ENCODE measurements at regions not wholly inside any gene's neighbourhood (a gene's known extent, or its start where the extent isn't known, plus 50 kb on each side); places are given as distances from the start of the nearest gene placed in this dataset.

DNA sequence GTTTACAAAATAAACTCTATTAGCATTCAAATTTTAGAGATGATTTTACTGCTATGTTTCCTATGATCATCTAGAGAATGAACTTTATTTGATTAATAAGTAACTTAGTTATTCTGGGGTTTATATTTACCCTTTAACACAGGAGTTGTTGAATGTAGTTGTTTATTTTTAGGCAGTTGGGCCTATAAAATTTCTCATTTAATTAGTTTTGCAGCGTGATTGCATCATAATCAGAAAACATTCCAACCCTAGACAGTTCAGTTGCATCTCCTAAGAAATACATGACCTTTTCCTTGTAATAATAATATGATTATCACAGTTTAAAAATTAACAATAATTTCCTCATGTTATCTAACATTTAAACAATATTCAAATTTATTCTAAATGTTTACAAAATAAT is 224.7 kb upstream of the CDH7 start:
- Histone ChIP-seq H3K4me3 (no peak overlapping the region), H3K4me1 (replicated peaks in 1 of 2) (no peaks in the 10 kb centered on the region), H3K27ac (no peak overlapping the region), H3K27me3 (no peaks in the 10 kb centered on the region), H3K9me3 (replicated peaks in 1 of 3) (no peaks in the 10 kb centered on the region), H3K36me3 (replicated peaks in 1 of 2) (no peaks in the 10 kb centered on the region)
- intact Hi-C loops (cut with DNase I): no loop called here
- DNase-seq: no peak
- TF ChIP-seq POLR2A (IDR thresholded peaks at IDR 0.05): no peak
- TF ChIP-seq, protein P1, sequence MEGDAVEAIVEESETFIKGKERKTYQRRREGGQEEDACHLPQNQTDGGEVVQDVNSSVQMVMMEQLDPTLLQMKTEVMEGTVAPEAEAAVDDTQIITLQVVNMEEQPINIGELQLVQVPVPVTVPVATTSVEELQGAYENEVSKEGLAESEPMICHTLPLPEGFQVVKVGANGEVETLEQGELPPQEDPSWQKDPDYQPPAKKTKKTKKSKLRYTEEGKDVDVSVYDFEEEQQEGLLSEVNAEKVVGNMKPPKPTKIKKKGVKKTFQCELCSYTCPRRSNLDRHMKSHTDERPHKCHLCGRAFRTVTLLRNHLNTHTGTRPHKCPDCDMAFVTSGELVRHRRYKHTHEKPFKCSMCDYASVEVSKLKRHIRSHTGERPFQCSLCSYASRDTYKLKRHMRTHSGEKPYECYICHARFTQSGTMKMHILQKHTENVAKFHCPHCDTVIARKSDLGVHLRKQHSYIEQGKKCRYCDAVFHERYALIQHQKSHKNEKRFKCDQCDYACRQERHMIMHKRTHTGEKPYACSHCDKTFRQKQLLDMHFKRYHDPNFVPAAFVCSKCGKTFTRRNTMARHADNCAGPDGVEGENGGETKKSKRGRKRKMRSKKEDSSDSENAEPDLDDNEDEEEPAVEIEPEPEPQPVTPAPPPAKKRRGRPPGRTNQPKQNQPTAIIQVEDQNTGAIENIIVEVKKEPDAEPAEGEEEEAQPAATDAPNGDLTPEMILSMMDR (IDR thresholded peaks at IDR 0.05): no peak
- WGBS, 4 donors: 84 to 90% (median 86%) methylated on average over 1 of the region's 1 CpG

DNA sequence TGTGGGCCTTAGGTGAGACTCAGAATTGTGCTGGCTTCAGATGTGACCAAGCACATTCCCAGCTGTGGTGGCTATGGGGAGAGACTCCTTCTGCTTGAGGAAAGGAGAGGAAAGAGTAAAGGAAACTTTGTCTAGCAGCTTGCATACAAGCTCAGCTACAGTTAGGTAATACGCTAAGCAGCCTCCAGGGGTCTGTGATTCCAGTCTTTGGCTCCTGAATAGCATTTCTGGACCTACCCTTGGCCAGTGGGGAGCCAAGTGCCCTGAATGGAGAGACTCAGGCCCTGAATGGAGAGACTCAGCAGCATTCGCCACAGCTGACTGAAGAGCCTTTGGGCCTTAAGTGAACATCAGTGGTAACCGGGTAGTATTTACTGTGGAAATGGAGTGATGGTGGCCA is 227.4 kb upstream of the CDH7 start:
- Histone ChIP-seq H3K9me3 (replicated peaks in 1 of 3) (no peaks in the 10 kb centered on the region), H3K4me3 (no peak overlapping the region), H3K4me1 (replicated peaks in 1 of 2) (no peaks in the 10 kb centered on the region), H3K27ac (no peak overlapping the region), H3K36me3 (replicated peaks in 1 of 2) (no peaks in the 10 kb centered on the region), H3K27me3 (no peaks in the 10 kb centered on the region)
- 86 to 96% (median 89%) methylated on average over 3 of the region's 3 CpGs for WGBS, 4 donors
- DNase-seq: no peak
- intact Hi-C loops (cut with DNase I): no loop called here
- TF ChIP-seq, protein P1 (IDR thresholded peaks at IDR 0.05): no peak
- TF ChIP-seq POLR2A (IDR thresholded peaks at IDR 0.05): no peak

DNA sequence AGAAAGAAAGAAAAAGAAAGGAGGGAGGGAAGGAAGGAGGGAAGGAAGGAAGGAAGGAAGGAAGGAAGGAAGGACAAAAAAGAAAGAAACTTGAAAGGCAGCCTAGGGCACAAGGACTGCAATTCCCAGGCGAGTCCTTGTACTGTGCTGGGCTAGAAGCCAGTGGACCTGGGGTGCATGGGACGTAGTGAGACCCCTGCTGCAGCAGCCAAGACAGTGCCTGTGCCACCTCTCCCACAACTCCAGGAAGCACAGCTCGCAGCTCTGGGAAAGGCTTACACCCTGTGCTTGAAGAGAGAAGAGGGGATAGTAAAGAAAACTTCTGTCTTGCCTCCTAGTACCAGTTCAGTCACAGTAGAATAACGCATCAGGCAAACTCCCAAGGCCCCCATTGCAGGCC is 227.9 kb upstream of the CDH7 start:
- Histone ChIP-seq H3K36me3 (replicated peaks in 1 of 2) (no peaks in the 10 kb centered on the region), H3K27me3 (no peaks in the 10 kb centered on the region), H3K27ac (no peak overlapping the region), H3K4me3 (no peak overlapping the region), H3K9me3 (replicated peaks in 1 of 3) (no peaks in the 10 kb centered on the region), H3K4me1 (replicated peaks in 1 of 2) (no peaks in the 10 kb centered on the region)
- DNase-seq: no peak
- no peak for TF ChIP-seq POLR2A (IDR thresholded peaks at IDR 0.05)
- TF ChIP-seq, protein P1 (IDR thresholded peaks at IDR 0.05): no peak
- intact Hi-C loops (cut with DNase I): no loop called here
- WGBS, 4 donors: 70 to 95% (median 77%) methylated on average over 4 of the region's 4 CpGs

DNA sequence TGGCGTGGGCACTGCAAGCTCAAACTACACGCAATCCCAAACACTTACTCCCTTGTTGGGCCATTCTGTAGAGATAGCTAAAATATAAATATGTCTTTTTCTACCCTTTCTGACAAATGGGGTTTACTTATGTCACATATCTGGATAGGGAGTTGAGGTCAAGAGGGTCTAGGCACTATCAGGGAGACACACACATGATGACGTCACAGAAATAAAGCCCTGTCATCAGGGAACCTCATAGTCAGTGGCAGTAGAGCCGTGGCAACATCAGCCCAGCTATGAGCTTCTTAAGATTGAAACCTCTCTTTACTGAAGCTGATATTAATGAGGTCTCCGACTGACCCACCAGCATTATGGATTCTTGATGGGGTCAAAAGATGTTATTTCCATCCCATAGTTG is 234.6 kb upstream of the CDH7 start:
- TF ChIP-seq, protein P1 (IDR thresholded peaks at IDR 0.05): no peak
- TF ChIP-seq POLR2A (IDR thresholded peaks at IDR 0.05): no peak
- H3K27ac ChIP-seq: no peak overlapping the region
- H3K4me3 ChIP-seq: no peak overlapping the region
- intact Hi-C loops (cut with DNase I): no loop called here
- no peaks in the 10 kb centered on the region for H3K9me3 ChIP-seq (replicated peaks in 1 of 3)
- no peaks in the 10 kb centered on the region for H3K4me1 ChIP-seq (replicated peaks in 1 of 2)
- H3K27me3 ChIP-seq: no peaks in the 10 kb centered on the region
- DNase-seq: no peak
- H3K36me3 ChIP-seq (replicated peaks in 1 of 2): no peaks in the 10 kb centered on the region
- WGBS, 4 donors: 75 to 89% (median 80%) methylated on average over 5 of the region's 5 CpGs

Data from adrenal gland (tissue), 9 donors.